ENCODE measurements at regions not wholly inside any gene's neighbourhood (a gene's known extent, or its start where the extent isn't known, plus 50 kb on each side); places are given as distances from the start of the nearest gene placed in this dataset.

GRCh38 chr5:28249771-28250415, 1211.5 kb upstream of the CDH9 start:
- TF ChIP-seq CTCF (IDR thresholded peaks at IDR 0.05; ENCODE audit: low read depth, low read length, poor library complexity, severe bottlenecking), result no peak
- TF ChIP-seq EZH2phosphoT487 (IDR thresholded peaks at IDR 0.05; ENCODE audit: borderline replicate concordance, low read length), result no peak
